Fibroblast of lung (primary cell): ENCODE measurements at regions not wholly inside any gene's neighbourhood (a gene's known extent, or its start where the extent isn't known, plus 50 kb on each side); places are given as distances from the start of the nearest gene placed in this dataset.

Experiments used
- DNase-seq, 2 donors: peaks; one replicate each; pipeline versions ENCODE4 v3.0.0 to v3.0.0-alpha.2; 2010; ENCODE audit warnings: low read depth in 2 of 2
- H2AFZ ChIP-seq: 2 replicates; pipeline ENCODE4 v1.5.1; 2012; ENCODE audit warnings: low read length, control low read depth, inconsistent platforms
- H3K27ac ChIP-seq: 2 replicates; pipeline ENCODE4 v1.5.1; 2011; ENCODE audit warnings: low read length, control low read depth; ENCODE audit not compliant: insufficient read depth
- H3K27me3 ChIP-seq: 2 replicates; pipeline ENCODE4 v1.5.1; 2011; ENCODE audit warnings: mild to moderate bottlenecking, low read length; ENCODE audit not compliant: control insufficient read depth, insufficient read depth
- H3K36me3 ChIP-seq: 2 replicates; pipeline ENCODE4 v1.5.1; 2011; ENCODE audit warnings: low read length; ENCODE audit not compliant: control insufficient read depth, insufficient read depth
- H3K4me1 ChIP-seq: 2 replicates; pipeline ENCODE4 v1.5.1; 2011; ENCODE audit warnings: low read length; ENCODE audit not compliant: control insufficient read depth, insufficient read depth; ENCODE audit errors: extremely low read depth
- H3K4me2 ChIP-seq: 2 replicates; pipeline ENCODE4 v1.5.1; 2011; ENCODE audit warnings: low read length, control low read depth; ENCODE audit not compliant: insufficient read depth; ENCODE audit errors: extremely low read depth
- H3K4me3 ChIP-seq, 4 experiments: fragments of 200-600 bp in 1 of 4; sonication (generic) in 1 of 4; replicated peaks in 1 of 4; 2 replicates each; pipeline ENCODE4 v1.5.1; 2011 to 2016; ENCODE audit warnings: low read length in 4 of 4, low read depth in 3 of 4, mild to moderate bottlenecking in 3 of 4, control low read depth in 2 of 4, inconsistent platforms in 1 of 4, mixed read lengths in 1 of 4; ENCODE audit not compliant: insufficient read depth in 1 of 4; ENCODE audit errors: control extremely low read depth in 1 of 4
- H3K79me2 ChIP-seq: 2 replicates; pipeline ENCODE4 v1.5.1; 2012; ENCODE audit warnings: mild to moderate bottlenecking, low read length, inconsistent platforms; ENCODE audit not compliant: control insufficient read depth, insufficient read depth
- H3K9ac ChIP-seq: 2 replicates; pipeline ENCODE4 v1.5.1; 2011; ENCODE audit warnings: mild to moderate bottlenecking, low read length, control low read depth; ENCODE audit not compliant: insufficient read depth
- H3K9me3 ChIP-seq: 2 replicates; pipeline ENCODE4 v1.5.1; 2012; ENCODE audit warnings: low read depth, low read length; ENCODE audit not compliant: control insufficient read depth, insufficient read depth
- H4K20me1 ChIP-seq: 2 replicates; pipeline ENCODE4 v1.5.1; 2011; ENCODE audit warnings: low read length; ENCODE audit not compliant: control insufficient read depth, insufficient read depth; ENCODE audit errors: extremely low read depth
- EZH2 ChIP-seq: IDR thresholded peaks from 2 replicates; pipeline ENCODE4 v1.5.1; 2012; ENCODE audit warnings: low read length, control low read depth, mild to moderate bottlenecking; ENCODE audit errors: missing control alignments
- TF ChIP-seq, protein P1 (sequence below), 2 donors: IDR thresholded peaks in 1 of 2; conservative IDR thresholded peaks in 1 of 2; 1 replicate in 1 of 2; 2 replicates in 1 of 2; pipeline ENCODE4 v1.5.1; 2011 to 2012; ENCODE audit warnings: low read length in 2 of 2, control low read depth in 1 of 2, inconsistent platforms in 1 of 2, low read depth in 1 of 2, mild to moderate bottlenecking in 1 of 2

DNA sequence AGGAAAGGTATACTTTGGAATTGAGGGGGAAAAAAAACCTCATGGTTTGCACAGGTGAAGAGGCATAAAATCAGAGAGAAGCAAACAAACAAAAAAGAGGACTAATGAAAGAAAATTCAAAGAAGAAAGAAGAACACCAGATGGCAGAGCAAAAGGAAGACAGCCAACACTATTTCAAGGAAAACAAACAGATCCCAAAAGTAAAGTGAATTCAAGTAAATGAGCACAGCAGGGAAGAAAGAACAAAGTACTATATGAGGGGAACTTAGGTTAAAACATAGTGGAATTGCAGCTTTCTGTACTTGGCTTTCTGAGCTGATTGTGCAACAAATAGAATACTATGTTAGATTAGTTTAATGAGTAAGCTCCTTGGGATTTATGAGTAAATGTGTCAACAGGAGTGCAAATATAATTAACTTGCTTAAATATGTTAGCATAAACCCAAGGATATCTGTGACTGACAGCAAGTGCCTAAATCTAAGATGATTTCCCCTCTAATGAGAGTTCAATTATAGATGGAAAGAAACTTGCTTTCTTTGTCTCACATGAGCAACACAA, 404.6 kb upstream of the CNTN5 start:
- no peaks in the 10 kb centered on the region for H3K27me3 ChIP-seq
- no peak for TF ChIP-seq EZH2
- TF ChIP-seq, protein P1, sequence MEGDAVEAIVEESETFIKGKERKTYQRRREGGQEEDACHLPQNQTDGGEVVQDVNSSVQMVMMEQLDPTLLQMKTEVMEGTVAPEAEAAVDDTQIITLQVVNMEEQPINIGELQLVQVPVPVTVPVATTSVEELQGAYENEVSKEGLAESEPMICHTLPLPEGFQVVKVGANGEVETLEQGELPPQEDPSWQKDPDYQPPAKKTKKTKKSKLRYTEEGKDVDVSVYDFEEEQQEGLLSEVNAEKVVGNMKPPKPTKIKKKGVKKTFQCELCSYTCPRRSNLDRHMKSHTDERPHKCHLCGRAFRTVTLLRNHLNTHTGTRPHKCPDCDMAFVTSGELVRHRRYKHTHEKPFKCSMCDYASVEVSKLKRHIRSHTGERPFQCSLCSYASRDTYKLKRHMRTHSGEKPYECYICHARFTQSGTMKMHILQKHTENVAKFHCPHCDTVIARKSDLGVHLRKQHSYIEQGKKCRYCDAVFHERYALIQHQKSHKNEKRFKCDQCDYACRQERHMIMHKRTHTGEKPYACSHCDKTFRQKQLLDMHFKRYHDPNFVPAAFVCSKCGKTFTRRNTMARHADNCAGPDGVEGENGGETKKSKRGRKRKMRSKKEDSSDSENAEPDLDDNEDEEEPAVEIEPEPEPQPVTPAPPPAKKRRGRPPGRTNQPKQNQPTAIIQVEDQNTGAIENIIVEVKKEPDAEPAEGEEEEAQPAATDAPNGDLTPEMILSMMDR (conservative IDR thresholded peaks at IDR 0.05 in 1 of 2, IDR thresholded peaks at IDR 0.05 in 1 of 2; ENCODE audit: low read depth in 1 of 2, low read length in 2 of 2): no peak

DNA sequence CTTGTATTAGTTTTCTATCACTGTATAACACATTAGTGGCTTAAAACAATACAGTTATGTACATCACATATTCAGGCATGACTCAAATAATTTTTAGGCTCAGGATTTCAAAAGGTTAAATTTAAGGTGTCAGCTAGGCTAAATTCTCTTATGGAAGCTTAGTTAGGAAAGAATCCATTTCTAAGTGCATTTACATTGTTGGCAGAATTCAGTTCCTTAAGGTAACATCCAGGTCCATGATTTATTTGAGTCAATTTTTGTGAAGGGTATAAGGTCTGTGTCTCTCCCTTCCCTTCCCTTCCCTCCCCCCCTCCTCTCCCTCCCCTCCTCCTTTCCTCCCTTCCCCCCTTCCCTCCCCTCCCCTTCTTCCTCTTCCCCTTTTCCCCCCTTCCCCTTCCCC, 399.0 kb upstream of the CNTN5 start:
- no peaks in the 10 kb centered on the region for H3K4me1 ChIP-seq
- no peaks in the 10 kb centered on the region for H4K20me1 ChIP-seq
- H3K79me2 ChIP-seq: no peaks in the 10 kb centered on the region
- H3K27ac ChIP-seq: no peak overlapping the region
- H3K4me2 ChIP-seq: no peak overlapping the region
- TF ChIP-seq, protein P1 (conservative IDR thresholded peaks at IDR 0.05 in 1 of 2, IDR thresholded peaks at IDR 0.05 in 1 of 2; ENCODE audit: low read depth in 1 of 2, low read length in 2 of 2): no peak
- no peak for TF ChIP-seq EZH2
- H3K9me3 ChIP-seq: no peaks in the 10 kb centered on the region
- no peak overlapping the region for H3K9ac ChIP-seq
- no peaks in the 10 kb centered on the region for H3K27me3 ChIP-seq
- no peak for DNase-seq
- H3K4me3 ChIP-seq: no peak overlapping the region
- H3K36me3 ChIP-seq: no peaks in the 10 kb centered on the region
- no peak overlapping the region for H2AFZ ChIP-seq

More for the DNA sequence above, 404.6 kb upstream of the CNTN5 start:
- Histone ChIP-seq H3K4me3 (no peak overlapping the region), H3K9ac (no peak overlapping the region), H3K27ac (no peak overlapping the region), H3K9me3 (no peaks in the 10 kb centered on the region), H3K36me3 (no peaks in the 10 kb centered on the region), H2AFZ (no peak overlapping the region), H3K4me2 (no peak overlapping the region), H4K20me1 (no peaks in the 10 kb centered on the region), H3K79me2 (no peaks in the 10 kb centered on the region), H3K4me1 (no peaks in the 10 kb centered on the region)
- DNase-seq: no peak

DNA sequence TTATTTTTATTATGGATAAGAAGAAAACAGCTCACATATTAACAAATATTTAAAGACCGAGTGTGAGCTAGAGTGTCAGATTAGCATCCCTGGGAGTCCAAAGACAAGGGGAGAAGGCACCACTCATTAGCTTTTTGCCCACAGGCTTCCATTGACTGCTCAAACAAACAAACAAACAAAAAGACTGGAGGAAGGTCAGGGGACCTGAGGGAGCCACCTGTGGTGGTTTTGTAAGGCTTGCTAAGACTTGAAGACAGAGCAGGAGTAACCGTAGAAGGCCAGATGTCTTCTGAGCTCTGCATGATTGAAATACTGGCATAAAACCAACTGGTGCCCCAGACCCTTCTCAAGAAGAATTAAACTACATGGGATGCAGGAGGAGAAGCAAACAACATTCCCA, 395.2 kb upstream of the CNTN5 start:
- Histone ChIP-seq H3K79me2 (no peaks in the 10 kb centered on the region), H3K9me3 (no peaks in the 10 kb centered on the region), H2AFZ (no peak overlapping the region), H3K9ac (no peak overlapping the region), H3K27me3 (no peaks in the 10 kb centered on the region), H3K36me3 (no peaks in the 10 kb centered on the region), H3K4me3 (no peak overlapping the region), H3K4me2 (no peak overlapping the region), H3K4me1 (no peaks in the 10 kb centered on the region), H4K20me1 (no peaks in the 10 kb centered on the region), H3K27ac (no peak overlapping the region)
- TF ChIP-seq, protein P1 (conservative IDR thresholded peaks at IDR 0.05 in 1 of 2, IDR thresholded peaks at IDR 0.05 in 1 of 2; ENCODE audit: low read depth in 1 of 2, low read length in 2 of 2): no peak
- TF ChIP-seq EZH2: no peak
- no peak for DNase-seq
